ENCODE measurements at regions not wholly inside any gene's neighbourhood (a gene's known extent, or its start where the extent isn't known, plus 50 kb on each side); places are given as distances from the start of the nearest gene placed in this dataset.

DNA sequence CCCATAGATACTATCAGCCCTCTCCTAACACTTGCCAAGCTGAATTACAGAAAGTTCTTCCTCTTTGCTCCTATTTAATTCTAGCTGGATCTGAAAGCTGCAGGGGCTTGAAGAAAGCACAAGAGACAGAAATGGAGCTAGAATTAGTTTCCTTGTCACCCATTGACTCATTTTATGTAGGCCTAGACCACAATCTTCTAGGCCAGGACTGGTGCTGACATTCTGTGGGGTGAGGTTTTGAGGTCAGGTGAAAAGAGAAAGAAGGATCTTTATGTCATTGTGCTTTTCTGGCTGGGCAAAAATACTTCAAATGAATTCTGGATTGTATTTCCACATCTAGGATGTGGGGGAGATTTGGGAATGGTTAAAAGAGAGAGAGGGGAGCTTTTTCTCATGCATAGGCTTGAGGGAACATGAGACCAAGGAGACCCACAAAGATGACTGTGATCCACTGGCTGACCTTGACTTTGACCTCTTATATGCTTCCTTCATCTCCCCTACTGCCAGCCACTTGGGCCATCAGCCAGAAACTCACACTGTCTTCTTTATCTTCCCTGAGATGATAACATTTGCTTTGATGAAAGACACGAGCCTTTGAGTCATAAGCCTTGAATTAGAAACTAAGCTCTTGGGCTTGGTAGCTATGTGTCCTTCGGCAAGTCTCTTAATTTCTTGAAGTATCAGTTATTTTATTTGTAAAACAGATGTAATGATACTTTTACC lies 274.9 kb upstream of the CADM1 start:
- no peak for DNase-seq

GRCh38 chr11:115776916-115777315 lies 272.7 kb upstream of the CADM1 start:
- no peak for DNase-seq

DNA sequence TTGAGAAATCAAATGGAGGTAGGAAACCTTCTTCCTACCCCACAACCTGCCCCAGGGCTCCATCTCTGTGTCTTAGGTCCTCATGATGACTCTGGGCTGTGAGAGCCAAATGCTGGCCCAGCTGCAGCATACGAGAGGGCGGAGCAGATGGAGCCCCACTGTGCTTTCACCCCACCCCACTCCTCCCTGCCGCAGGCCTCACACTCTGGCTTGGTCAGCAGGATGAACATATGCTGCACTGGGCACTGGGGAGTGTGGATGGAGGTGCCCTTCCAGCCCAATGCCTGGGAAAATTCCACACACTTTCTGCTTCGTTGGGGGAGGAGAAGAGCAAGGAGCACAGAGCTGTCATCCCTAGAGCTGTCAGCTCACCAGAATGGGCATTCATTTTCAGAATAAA lies 271.6 kb upstream of the CADM1 start:
- DNase-seq, result no peak

DNA sequence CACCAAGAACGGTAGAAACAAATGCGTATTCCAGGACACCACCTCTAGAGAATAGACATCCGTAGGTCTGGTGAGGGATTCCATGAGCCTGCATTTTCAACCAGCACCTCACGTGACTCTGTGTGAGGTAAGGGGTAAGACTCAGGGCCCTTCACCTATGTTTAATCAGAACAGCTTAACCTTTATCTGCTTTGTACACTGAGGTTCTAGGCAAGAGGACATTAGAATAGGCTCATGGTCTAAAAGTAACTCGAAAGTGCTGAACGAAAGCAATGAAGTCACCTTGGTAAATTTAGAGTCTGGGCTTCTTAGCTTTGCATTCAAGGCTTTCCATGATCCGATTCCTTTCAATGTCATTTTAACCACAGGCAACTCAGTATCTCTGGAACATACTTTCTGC lies 270.5 kb upstream of the CADM1 start:
- DNase-seq, result no peak

DNA sequence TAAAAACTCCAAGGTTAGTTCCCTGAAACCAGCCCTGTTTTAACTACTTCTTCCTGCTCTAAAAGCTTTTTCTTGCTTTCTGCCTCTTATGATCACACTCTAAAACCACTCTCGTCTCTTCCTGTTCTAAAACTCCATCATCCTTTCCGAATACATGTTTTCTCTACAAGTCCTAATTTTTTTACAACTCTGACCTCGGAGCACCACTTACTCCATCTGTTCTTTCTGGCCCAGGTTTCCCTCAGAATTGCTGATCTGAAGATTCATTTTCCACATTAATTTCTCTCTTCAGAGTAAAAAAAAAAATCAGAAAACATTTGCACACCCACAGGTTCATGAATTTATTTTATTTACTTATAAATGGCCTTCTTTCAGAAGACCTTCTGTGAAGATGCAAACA lies 265.7 kb upstream of the CADM1 start:
- no peak for DNase-seq

GRCh38 chr11:115767883-115768282 lies 263.7 kb upstream of the CADM1 start:
- DNase-seq, result no peak

DNA sequence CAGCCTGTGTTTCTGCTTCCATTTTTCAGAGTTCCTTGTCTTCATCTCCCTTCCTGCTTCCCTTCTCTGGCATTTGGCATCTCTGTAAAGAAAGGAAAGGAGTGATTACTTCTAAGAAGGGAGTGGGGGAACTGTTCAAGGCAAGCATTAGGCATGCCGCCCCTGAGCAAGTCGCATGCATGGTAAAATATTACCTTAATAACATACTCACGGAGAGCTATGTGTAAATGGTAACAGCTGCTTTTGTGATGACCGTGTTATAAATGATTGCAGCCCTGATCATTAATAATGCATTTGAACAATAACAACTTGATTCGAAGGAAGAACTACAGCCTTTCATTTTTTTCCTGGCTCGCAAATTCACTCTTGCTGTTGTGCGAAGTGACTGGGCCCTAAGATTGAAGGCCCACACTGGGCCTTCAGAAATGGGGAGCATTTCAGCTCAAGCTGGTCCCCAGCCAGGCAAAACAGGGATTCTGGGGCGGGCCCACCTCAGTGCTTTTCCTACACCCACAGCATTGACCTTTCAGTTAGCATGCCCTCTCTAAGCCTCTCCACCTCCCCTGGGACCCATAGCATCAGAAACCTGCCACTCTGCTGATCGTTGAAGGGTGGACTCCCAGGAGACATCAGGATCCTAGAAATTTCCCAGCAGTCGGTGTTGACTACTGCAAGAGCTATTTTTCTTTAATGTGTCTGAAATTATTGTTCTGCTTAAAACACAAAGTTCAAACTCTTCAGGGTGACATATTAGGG lies 263.0 kb upstream of the CADM1 start:
- DNase-seq, result no peak

DNA sequence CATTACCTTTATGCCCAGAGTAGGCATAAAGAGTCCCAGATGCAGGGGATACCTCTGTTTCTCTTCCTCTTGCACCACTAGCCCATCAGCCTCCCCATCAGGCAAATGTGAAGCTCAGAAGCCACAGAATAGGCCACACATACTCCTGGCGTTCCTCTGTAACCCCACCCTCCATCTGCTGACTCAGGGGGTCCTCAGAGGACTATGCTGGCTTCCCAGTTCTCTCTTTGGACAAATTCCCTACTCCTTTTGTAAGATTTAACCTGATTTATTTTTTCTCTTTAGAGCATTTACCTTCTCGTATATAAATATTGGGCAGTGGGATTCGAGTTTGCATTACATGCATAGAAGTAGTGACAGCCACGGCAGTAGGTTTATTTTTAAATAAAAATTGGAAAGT lies 262.3 kb upstream of the CADM1 start:
- no peak for DNase-seq

DNA sequence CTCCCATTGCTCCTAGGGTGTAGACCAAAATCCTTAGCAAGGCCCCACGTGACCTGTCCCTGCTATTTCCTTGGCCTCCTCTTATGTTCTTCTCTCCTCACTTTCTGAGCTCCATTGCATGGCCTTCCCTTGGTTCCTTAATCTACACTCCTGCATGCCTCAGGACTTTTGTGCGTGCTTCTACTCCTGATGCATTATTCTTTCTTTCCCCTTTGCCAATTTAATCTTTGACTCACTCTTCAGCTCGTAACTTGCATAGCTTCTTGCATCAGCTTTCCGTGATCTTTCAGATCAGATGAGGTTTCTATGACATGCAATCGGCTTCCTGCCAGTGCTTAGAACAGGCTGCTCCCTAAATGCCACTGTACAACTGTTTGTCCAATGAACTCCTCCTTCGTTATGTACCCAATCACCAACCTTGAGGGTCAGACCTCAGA lies 261.6 kb upstream of the CADM1 start:
- DNase-seq, result no peak

GRCh38 chr11:115764176-115764575 lies 260.0 kb upstream of the CADM1 start:
- DNase-seq, result no peak

DNA sequence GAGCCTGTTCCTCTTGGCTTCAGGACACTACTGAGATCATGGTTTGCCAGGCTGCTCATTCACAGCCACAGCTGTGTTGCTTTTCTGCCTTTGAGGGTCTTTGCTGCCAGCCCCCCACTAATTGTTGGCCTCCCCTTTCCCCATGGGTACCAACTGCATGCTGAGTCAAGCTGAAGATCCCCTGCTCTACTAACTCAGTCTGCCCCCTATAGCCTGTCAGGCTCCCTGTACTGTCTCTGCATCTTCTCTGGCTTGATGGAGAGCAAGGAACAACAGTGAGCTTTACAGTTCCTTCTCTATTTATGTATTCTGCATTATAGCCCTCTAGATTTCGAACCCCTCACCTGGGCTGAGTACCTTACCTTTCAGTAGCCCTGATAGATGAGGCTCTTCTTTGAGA lies 257.6 kb upstream of the CADM1 start:
- DNase-seq, result no peak

DNA sequence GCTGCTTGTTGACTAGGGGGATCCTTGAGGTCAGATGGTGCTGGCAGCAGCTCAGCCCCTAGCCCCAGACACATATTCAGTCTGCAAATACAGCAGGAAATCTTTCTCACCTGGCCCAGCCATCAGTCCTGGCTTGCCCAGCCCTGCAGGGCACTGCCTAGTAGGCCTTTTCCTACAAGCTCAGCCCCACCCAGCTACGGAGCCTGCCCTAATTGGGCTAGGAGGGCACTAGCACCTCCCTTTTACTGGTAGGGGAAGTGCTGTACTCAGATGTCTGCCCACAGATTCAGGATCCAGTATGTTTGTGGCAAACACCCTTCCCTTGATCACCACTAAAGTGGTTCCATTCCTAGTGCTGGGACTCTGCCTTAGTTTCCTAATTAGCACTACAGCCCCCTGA lies 257.1 kb upstream of the CADM1 start:
- DNase-seq, result no peak

DNA sequence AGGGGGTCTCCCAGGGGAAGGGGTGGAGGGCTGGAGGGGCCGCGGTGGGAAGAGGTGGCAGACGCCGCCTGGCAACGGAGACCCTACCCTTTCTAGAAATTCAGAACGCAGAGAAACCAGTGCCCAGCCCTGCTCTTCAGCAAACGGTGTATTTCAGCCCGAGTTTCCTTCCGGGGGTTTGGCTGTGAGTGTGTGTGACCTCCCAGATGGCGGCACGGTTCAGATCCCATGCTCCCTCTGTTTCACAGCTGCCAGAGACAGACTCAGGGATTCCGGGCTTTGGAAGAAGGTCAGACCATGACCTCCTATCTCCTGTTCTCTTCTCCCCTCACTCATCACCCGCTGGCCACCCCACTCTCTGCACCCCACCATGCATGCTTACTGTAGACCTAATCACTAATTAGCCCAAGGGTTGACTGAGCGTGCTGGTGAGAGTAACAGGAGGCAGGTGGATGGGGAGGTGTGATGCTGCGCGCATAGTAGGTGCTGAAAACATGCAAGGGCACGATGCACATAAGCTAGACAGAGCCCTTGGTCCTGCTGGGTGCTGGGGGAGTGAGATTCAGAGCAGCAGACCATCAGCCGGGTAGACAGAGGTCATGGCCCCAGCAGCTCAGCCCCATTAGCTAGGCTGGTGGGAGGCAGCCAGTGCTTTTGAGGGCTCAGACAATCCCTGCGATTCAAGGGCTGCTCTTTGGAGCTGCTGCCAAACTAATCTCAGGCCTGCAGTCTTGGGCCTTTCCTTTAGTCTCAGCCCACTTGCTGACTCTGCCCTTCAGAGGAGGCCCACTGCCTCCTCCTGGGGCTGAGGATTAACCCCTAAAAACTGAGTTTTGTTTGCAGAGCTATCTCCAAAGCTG lies 256.5 kb upstream of the CADM1 start:
- DNase-seq, result no peak

DNA sequence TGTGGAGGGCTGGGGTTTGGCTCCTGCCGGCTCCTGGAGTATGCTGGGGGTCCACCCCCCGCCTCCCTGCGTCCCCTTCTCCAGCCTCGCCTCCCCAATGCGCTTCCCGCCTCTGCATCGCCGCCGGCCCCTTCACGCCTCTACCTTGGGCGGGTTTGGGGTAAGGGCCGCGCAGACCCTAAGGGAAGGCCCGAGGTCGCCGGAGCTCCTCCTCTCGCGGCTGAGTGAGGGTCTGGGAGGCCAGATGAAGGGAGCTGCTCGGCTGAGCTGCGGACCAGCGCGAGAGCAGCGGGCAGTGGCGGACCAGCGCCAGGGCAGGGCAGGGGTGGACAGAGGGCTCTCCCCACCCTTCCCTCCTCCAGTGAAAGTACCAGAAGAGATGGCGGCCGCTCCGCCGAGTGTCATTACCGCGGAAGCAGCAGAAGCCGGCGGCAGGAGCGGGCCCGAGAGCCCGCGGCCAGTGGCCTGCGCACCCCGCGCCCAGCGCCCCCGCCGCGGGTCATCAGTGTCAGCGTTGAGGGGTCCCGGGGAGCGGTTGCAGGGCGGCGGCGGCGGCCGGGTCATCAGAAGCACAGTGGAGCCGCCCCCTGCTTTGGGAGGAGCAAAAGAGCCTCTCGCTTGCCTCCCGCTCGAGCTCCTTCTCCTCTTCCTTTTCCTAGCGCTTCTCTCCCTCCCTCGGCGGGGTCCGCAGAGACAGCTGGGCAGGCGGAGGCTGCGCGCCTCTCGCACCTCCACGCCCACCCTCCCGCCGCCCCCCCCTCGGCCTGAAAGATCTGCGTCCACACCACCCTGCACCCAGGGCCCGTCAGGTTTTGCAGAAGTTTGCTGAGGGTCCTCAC lies 255.6 kb upstream of the CADM1 start:
- no peak for DNase-seq

DNA sequence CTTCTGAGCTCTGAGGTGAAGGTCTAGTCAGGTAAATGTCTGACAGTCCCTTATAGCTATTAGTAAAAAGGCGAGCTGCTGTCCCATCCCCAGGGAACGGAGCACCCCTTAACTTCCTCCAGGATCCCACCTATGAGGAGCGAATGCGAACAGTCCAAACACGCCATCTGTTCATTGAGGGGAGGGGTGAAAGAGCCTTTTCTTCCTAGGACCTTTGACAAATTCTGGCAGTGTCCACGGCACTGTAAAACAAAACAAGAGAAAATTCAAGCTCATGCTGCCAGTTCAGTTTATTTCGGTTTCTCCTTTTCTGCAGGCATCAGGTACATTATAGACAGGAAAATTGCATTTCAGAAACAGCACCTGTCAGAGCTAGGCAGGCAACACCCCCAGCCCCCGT lies 253.8 kb upstream of the CADM1 start:
- DNase-seq, result no peak

- DNase-seq, result no peak
Observed at GRCh38 chr11:115751243-115752015, 247.2 kb upstream of the CADM1 start.

DNA sequence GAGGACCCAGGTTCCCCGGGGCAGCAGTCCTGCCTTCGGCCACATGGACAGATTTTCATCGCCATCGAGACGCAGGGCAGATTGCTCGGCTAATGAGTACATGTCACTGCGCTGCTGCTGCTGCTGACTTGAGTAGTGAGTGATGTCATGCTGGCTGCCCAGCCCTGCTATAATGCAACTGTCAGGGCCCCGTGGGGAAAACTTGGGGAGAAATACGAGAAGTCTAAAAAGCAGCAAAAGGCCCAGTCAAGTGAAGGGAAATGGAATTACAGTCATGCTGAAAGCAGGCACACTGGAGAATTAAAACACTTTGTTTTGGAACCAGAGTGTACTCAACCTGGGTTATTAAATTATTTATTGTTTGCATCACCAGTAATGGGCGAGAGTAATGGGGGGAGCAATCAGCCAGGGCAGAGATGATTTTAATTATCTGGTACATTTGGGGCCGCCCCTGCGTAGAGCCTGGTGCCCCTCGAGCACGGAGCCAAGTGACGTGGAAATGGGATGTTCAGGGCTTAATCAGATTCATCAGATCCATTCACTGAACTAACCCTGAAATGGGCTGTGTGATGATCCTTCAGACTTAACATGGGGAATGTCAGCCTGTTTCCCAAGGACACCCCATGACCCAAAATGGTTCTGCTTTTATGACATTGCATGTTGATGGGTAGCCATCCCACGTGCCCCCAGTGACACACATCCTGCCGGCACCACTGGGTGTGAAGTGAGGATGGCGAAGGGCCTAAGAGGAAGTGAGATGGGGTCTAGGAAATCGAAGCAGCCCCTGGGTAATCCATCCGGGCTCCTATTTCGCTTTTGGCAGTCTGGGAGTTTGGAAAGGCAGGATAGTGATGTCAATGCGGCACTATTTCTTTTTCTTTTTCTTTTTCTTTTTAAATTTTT lies 241.6 kb upstream of the CADM1 start:
- no peak for DNase-seq

DNA sequence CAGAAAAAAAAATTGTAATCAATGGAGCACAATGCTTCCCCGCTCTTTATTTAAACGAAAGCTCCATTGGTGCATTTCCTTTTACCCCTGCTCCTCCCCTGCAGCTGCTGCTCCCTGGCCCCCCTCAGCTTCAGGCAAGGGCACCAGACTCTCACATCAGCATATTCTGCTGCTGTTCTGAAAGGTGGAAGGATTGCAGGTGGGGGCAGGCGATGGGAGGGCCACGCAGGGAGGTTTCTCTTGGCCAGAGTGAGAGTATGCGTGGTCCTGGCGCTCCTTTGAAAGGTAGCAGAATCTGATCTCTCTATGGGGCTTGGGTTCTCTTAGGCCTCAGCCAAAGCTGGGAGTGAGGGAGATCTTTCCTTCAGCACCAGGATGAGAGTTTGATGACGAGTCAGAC lies 240.9 kb upstream of the CADM1 start:
- DNase-seq, result no peak

DNA sequence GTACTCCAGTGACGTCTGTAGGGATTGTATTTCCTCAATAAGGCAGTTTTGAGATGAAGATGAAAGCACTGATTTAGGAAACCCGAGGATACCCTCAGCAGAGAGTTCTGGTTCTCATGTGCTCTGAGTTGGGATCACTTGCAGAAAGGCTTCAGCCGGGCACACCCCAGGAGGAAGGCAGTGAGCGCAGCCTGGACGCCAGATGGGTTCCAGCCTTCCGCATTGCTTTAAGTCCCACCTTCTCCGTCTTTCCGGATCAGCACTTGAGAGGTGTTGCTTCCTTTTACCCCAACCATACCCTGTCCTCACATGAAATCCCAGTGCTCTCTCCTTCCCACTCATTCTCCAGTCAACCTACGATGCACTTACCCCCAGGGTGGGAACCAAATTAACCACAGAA lies 239.5 kb upstream of the CADM1 start:
- no peak for DNase-seq

DNA sequence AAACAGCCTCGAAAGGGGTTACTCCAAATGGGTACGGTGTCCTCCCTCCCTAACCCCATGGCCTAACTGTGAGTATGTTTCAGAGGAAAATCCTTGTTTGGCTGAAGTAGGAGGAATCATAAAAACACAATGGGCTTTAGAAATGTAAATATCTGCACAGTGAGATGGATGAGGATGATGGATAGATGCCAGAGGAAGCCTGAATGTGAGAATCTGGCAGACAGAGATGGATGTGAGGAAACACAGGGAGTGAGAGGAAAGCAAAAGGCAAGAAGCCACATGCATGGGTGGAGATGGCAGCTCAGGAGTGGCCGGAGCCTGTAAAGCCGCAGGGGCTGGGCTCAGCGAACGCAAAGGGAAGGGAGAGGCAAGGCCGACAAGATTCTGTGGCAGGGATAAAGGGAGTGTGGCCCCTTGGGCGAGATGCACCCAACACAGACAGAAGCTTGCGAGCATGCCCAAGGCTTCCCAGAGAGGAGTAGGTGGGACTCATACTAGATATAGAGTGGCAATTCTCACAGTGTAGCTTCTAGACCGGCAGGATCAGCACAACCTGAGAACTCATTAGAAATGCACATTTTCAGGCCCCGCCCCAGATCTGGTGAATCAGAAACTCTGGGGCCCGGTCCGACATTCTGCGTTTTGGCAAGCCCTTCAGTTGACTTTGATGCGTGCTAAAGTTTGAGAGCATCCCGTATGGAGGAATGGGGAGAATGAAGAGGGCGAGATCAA lies 237.3 kb upstream of the CADM1 start:
- DNase-seq, result no peak

Data from CD4-positive, alpha-beta T cell treated with Interleukin-4 for 4 hours (primary cell).